ENCODE measurements at regions not wholly inside any gene's neighbourhood (a gene's known extent, or its start where the extent isn't known, plus 50 kb on each side); places are given as distances from the start of the nearest gene placed in this dataset.

- TF ChIP-seq, protein P1, sequence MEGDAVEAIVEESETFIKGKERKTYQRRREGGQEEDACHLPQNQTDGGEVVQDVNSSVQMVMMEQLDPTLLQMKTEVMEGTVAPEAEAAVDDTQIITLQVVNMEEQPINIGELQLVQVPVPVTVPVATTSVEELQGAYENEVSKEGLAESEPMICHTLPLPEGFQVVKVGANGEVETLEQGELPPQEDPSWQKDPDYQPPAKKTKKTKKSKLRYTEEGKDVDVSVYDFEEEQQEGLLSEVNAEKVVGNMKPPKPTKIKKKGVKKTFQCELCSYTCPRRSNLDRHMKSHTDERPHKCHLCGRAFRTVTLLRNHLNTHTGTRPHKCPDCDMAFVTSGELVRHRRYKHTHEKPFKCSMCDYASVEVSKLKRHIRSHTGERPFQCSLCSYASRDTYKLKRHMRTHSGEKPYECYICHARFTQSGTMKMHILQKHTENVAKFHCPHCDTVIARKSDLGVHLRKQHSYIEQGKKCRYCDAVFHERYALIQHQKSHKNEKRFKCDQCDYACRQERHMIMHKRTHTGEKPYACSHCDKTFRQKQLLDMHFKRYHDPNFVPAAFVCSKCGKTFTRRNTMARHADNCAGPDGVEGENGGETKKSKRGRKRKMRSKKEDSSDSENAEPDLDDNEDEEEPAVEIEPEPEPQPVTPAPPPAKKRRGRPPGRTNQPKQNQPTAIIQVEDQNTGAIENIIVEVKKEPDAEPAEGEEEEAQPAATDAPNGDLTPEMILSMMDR (IDR thresholded peaks at IDR 0.05) = no peak
Measured at GRCh38 chr5:82356808-82357671, 78.9 kb upstream of the RPS23 start.

DNA sequence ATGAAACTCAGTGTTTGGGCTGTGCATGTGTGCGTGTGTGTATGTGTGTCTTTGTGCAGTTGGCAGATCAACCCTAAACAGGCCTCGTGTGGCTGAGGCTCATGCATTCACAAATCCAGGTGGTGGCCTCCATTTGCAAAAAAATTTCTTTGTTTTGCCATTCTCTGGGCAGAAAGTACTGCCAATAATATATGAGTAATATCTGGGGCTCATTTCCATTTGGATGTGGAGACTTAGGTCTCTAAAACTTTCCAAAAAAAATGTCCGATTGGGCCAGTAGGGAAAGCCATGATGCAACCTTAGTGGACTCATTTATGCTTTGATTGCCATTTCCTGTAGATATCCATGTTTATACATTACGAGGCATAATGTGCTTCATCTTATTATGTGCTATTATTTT is 77.9 kb upstream of the RPS23 start:
- TF ChIP-seq, protein P1 (IDR thresholded peaks at IDR 0.05) = no peak

GRCh38 chr5:82355496-82355895 is 77.3 kb upstream of the RPS23 start:
- TF ChIP-seq, protein P1 (IDR thresholded peaks at IDR 0.05) = no peak

- TF ChIP-seq, protein P1 (IDR thresholded peaks at IDR 0.05) = no peak
Measured at GRCh38 chr5:82355053-82355452, 76.9 kb upstream of the RPS23 start.

GRCh38 chr5:82354543-82354942 is 76.4 kb upstream of the RPS23 start:
- TF ChIP-seq, protein P1 (IDR thresholded peaks at IDR 0.05) = no peak

DNA sequence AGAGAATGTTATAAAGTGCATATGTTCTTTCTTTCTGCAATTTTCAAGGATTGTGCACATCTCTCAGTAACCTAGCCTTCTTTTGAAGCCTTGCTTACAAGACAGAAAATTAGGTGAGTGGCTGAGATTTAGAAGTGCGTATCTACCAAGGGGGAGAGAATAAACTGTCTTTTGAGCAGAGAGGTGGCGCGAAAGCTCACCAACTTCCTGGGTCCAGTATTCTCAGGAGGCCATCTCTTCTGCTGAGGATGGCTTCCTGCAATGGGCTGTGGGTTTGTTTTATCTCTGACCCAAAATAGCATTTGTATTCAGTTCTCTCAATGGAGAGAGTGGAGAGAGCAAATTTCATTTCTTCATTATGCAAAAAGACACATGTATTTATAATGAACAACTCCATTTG is 75.4 kb upstream of the RPS23 start:
- TF ChIP-seq, protein P1 (IDR thresholded peaks at IDR 0.05) = no peak

GRCh38 chr5:82352146-82352791 is 74.1 kb upstream of the RPS23 start:
- TF ChIP-seq, protein P1 (IDR thresholded peaks at IDR 0.05) = no peak
